Neural progenitor cell (in vitro differentiated cells): ENCODE measurements at regions not wholly inside any gene's neighbourhood (a gene's known extent, or its start where the extent isn't known, plus 50 kb on each side); places are given as distances from the start of the nearest gene placed in this dataset.

Experiments used
- DNase-seq: peaks from one replicate; pipeline ENCODE4 v3.0.0-alpha.2; 2016; ENCODE audit warnings: low spot score
- H2AFZ ChIP-seq: fragments of 200-600 bp; sonication (generic); replicated peaks from 2 replicates; pipeline ENCODE4 v1.6.1; 2016; ENCODE audit warnings: antibody characterized with exemption
- H3F3A ChIP-seq: fragments of 200-600 bp; sonication (generic); 2 replicates; pipeline ENCODE4 v1.6.1; 2016; ENCODE audit warnings: antibody characterized with exemption, low read depth
- H3K27ac ChIP-seq: fragments of 200-600 bp; sonication (generic); 2 replicates; pipeline ENCODE4 v1.5.1; 2016; ENCODE audit warnings: mild to moderate bottlenecking
- H3K27me3 ChIP-seq: fragments of 200-600 bp; sonication (generic); 2 replicates; pipeline ENCODE4 v1.6.1; 2016; ENCODE audit warnings: mild to moderate bottlenecking, moderate library complexity
- H3K36me3 ChIP-seq: fragments of 200-600 bp; sonication (generic); 2 replicates; pipeline ENCODE4 v1.5.1; 2016
- H3K4me1 ChIP-seq: fragments of 200-600 bp; sonication (generic); 2 replicates; pipeline ENCODE4 v1.6.1; 2016; ENCODE audit warnings: mixed run types
- H3K4me2 ChIP-seq: fragments of 200-600 bp; sonication (generic); 2 replicates; pipeline ENCODE4 v1.6.1; 2016
- H3K4me3 ChIP-seq: fragments of 200-600 bp; sonication (generic); 2 replicates; pipeline ENCODE4 v1.5.1; 2016
- H3K79me2 ChIP-seq: fragments of 200-600 bp; sonication (generic); 2 replicates; pipeline ENCODE4 v1.6.1; 2016; ENCODE audit warnings: low read depth
- H3K9ac ChIP-seq: fragments of 200-600 bp; sonication (generic); 2 replicates; pipeline ENCODE4 v1.6.1; 2016
- H3K9me3 ChIP-seq: fragments of 200-600 bp; sonication (generic); 2 replicates; pipeline ENCODE4 v1.5.1; 2016; ENCODE audit warnings: low read depth
- H4K20me1 ChIP-seq: fragments of 200-600 bp; sonication (generic); 2 replicates; pipeline ENCODE4 v1.6.1; 2016; ENCODE audit warnings: low read depth
- H3K27ac Mint-ChIP-seq: 3 replicates; pipeline ENCODE4 v1.8.0; 2021; ENCODE audit warnings: mixed read lengths
- H3K27me3 Mint-ChIP-seq: 2 replicates; pipeline ENCODE4 v1.8.0; 2022; ENCODE audit warnings: low read depth, mild to moderate bottlenecking, inconsistent platforms, moderate library complexity, mixed read lengths; ENCODE audit not compliant: insufficient read depth
- H3K36me3 Mint-ChIP-seq: 3 replicates; pipeline ENCODE4 v1.8.0; 2021; ENCODE audit warnings: mixed read lengths
- H3K4me1 Mint-ChIP-seq: 3 replicates; pipeline ENCODE4 v1.8.0; 2021; ENCODE audit warnings: mixed read lengths
- H3K4me3 Mint-ChIP-seq: 3 replicates; pipeline ENCODE4 v1.8.0; 2021; ENCODE audit warnings: mild to moderate bottlenecking, moderate library complexity, mixed read lengths
- H3K9me3 Mint-ChIP-seq: 3 replicates; pipeline ENCODE4 v1.8.0; 2020; ENCODE audit warnings: mixed read lengths
- EZH2 ChIP-seq: fragments of 200-600 bp; sonication (generic); IDR thresholded peaks from 2 replicates; pipeline ENCODE4 v1.6.1; 2017; ENCODE audit warnings: antibody characterized with exemption, mild to moderate bottlenecking, moderate library complexity
- EZH2phosphoT487 ChIP-seq: fragments of 200-600 bp; sonication (generic); IDR thresholded peaks from 2 replicates; pipeline ENCODE4 v1.6.1; 2017; ENCODE audit warnings: antibody characterized with exemption
- TF ChIP-seq, protein P1 (sequence below): fragments of 200-600 bp; sonication (generic); IDR thresholded peaks from 2 replicates; pipeline ENCODE4 v1.5.1; 2017; ENCODE audit warnings: antibody characterized with exemption, mild to moderate bottlenecking

DNA sequence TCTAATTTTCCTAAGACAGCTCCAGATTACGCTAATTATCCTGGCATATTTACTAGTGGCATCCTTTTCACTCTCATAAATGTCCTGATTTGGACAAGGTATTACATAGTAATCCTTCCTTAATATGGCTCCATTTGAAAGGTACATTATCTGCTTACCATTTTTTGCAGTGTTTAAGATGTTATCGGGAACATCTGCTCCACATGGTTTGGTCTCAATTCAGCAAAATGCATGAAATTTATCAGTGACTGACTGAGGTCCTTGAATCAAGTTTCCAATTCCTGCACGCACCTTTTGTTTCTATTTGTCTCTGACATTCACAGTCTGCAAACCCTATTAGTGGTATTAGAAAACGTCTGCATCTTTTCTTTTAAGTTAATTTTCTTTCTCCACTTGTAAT is 384.1 kb upstream of the KIAA1217 start:
- peaks cover 3% of the 10 kb centered on the region for H3K27me3 Mint-ChIP-seq
- H3K4me2 ChIP-seq = no peak overlapping the region
- H3K27ac Mint-ChIP-seq = no peak overlapping the region
- no peaks in the 10 kb centered on the region for H3K9me3 Mint-ChIP-seq
- H3K4me3 ChIP-seq = no peak overlapping the region
- H3K79me2 ChIP-seq = no peaks in the 10 kb centered on the region
- H3K4me3 Mint-ChIP-seq = no peak overlapping the region
- no peak overlapping the region for H3K9ac ChIP-seq
- no peaks in the 10 kb centered on the region for H3K27me3 ChIP-seq
- H3K36me3 Mint-ChIP-seq = no peaks in the 10 kb centered on the region
- peaks cover 3% of the 10 kb centered on the region for H4K20me1 ChIP-seq
- H3F3A ChIP-seq = no peaks in the 10 kb centered on the region
- no peaks in the 10 kb centered on the region for H3K9me3 ChIP-seq
- DNase-seq = no peak
- H2AFZ ChIP-seq = no peak overlapping the region
- peaks cover 11% of the 10 kb centered on the region for H3K4me1 Mint-ChIP-seq
- H3K27ac ChIP-seq = no peak overlapping the region
- TF ChIP-seq EZH2phosphoT487 (no peak), EZH2 (no peak)
- TF ChIP-seq, protein P1, sequence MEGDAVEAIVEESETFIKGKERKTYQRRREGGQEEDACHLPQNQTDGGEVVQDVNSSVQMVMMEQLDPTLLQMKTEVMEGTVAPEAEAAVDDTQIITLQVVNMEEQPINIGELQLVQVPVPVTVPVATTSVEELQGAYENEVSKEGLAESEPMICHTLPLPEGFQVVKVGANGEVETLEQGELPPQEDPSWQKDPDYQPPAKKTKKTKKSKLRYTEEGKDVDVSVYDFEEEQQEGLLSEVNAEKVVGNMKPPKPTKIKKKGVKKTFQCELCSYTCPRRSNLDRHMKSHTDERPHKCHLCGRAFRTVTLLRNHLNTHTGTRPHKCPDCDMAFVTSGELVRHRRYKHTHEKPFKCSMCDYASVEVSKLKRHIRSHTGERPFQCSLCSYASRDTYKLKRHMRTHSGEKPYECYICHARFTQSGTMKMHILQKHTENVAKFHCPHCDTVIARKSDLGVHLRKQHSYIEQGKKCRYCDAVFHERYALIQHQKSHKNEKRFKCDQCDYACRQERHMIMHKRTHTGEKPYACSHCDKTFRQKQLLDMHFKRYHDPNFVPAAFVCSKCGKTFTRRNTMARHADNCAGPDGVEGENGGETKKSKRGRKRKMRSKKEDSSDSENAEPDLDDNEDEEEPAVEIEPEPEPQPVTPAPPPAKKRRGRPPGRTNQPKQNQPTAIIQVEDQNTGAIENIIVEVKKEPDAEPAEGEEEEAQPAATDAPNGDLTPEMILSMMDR = no peak
- H3K36me3 ChIP-seq = no peaks in the 10 kb centered on the region
- H3K4me1 ChIP-seq = no peaks in the 10 kb centered on the region

DNA sequence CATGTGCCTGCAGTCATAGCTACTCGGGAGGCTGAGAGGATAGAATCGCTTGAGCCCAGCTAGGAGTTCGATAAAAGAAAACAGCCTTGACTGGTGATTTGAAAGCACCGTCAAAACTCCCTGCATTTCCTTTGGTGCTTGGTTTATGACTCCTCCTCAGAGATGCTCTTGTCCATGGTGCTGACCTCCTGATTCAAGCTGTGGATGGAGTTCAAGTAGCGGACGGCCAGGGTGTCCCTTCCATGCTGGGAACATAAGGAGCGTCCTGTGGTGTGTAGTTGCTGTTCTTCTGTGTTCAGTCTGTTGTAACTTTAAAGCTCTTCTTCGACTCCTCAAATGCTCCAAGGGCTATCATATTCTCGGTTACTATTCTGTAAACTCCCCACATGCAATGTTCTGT is 382.5 kb upstream of the KIAA1217 start:
- Histone ChIP-seq H3K4me3 (no peak overlapping the region), H3K4me2 (no peak overlapping the region), H4K20me1 (peaks cover 3% of the 10 kb centered on the region), H3K79me2 (no peaks in the 10 kb centered on the region), H3K27ac (no peak overlapping the region), H2AFZ (no peak overlapping the region), H3K27me3 (peaks cover 4% of the 10 kb centered on the region), H3F3A (no peaks in the 10 kb centered on the region), H3K9ac (no peak overlapping the region), H3K9me3 (no peaks in the 10 kb centered on the region), H3K4me1 (no peaks in the 10 kb centered on the region), H3K36me3 (no peaks in the 10 kb centered on the region)
- TF ChIP-seq EZH2 (no peak), EZH2phosphoT487 (no peak)
- TF ChIP-seq, protein P1 = no peak
- DNase-seq = peak; percentile 49
- no peaks in the 10 kb centered on the region for H3K36me3 Mint-ChIP-seq
- H3K4me1 Mint-ChIP-seq = no peaks in the 10 kb centered on the region
- no peaks in the 10 kb centered on the region for H3K9me3 Mint-ChIP-seq
- no peaks in the 10 kb centered on the region for H3K27me3 Mint-ChIP-seq
- H3K4me3 Mint-ChIP-seq = no peak overlapping the region
- H3K27ac Mint-ChIP-seq = no peak overlapping the region

DNA sequence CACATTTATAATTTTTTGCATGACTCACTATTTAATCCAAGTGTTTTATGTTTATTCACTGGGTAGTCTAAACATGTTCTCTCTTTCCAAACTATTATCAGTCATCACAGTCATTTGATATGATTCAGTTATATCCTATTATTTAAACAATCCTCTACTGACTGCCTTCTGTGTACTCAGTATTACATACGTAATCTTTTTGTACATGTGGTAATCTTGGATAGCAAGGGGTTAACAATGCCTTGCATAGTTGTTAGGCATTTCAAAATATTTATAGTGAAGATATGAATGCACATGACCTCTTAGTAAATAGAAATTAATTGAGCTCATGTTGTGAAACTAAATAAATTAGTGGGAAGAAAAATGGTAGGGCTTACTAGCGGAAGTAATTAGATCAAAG is 379.4 kb upstream of the KIAA1217 start:
- no peaks in the 10 kb centered on the region for H3K9me3 ChIP-seq
- no peak overlapping the region for H2AFZ ChIP-seq
- no peaks in the 10 kb centered on the region for H3K79me2 ChIP-seq
- Mint-ChIP-seq H3K36me3 (no peaks in the 10 kb centered on the region), H3K4me1 (no peaks in the 10 kb centered on the region), H3K27me3 (no peaks in the 10 kb centered on the region), H3K27ac (no peak overlapping the region), H3K4me3 (no peak overlapping the region), H3K9me3 (no peaks in the 10 kb centered on the region)
- no peaks in the 10 kb centered on the region for H3K4me1 ChIP-seq
- H3K27ac ChIP-seq = no peak overlapping the region
- DNase-seq = no peak
- no peaks in the 10 kb centered on the region for H3K36me3 ChIP-seq
- H3K4me3 ChIP-seq = no peak overlapping the region
- H4K20me1 ChIP-seq = peaks cover 3% of the 10 kb centered on the region
- H3K27me3 ChIP-seq = peaks cover 4% of the 10 kb centered on the region
- no peaks in the 10 kb centered on the region for H3F3A ChIP-seq
- no peak overlapping the region for H3K9ac ChIP-seq
- H3K4me2 ChIP-seq = no peak overlapping the region
- TF ChIP-seq, protein P1 = no peak
- TF ChIP-seq EZH2 (no peak), EZH2phosphoT487 (no peak)

DNA sequence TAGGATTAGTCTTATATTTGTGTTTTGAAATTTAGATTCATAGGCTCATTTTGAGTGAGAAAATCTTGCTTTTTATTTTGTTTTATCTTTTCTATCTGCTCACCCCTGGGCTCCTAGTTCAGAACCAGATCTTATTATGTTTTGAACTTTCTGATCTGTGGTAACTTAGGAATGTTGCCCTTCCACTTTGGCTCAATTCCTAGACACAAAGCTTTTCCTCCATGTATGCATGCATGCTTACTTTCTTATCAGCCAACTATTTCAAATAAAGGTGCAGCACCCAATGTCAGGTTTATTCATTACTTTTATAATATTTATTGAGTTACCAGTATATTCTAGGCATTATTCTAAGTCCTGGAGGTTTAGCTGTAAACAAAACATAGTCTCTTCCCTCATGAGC is 374.8 kb upstream of the KIAA1217 start:
- peaks cover 2% of the 10 kb centered on the region for H3K27me3 Mint-ChIP-seq
- no peak overlapping the region for H3K27ac ChIP-seq
- H3K9me3 ChIP-seq = no peaks in the 10 kb centered on the region
- H3K79me2 ChIP-seq = no peaks in the 10 kb centered on the region
- peaks cover 4% of the 10 kb centered on the region for H3K27me3 ChIP-seq
- no peaks in the 10 kb centered on the region for H4K20me1 ChIP-seq
- no peaks in the 10 kb centered on the region for H3K9me3 Mint-ChIP-seq
- H3K4me3 Mint-ChIP-seq = no peak overlapping the region
- no peaks in the 10 kb centered on the region for H3K4me1 ChIP-seq
- H3K36me3 Mint-ChIP-seq = no peaks in the 10 kb centered on the region
- H3F3A ChIP-seq = no peaks in the 10 kb centered on the region
- H3K4me3 ChIP-seq = no peak overlapping the region
- H3K9ac ChIP-seq = no peak overlapping the region
- no peak overlapping the region for H3K27ac Mint-ChIP-seq
- H2AFZ ChIP-seq = no peak overlapping the region
- H3K36me3 ChIP-seq = no peaks in the 10 kb centered on the region
- no peak overlapping the region for H3K4me2 ChIP-seq
- no peaks in the 10 kb centered on the region for H3K4me1 Mint-ChIP-seq
- TF ChIP-seq EZH2 = no peak
- TF ChIP-seq, protein P1 = no peak
- no peak for TF ChIP-seq EZH2phosphoT487
- DNase-seq = no peak
